ENCODE measurements at regions not wholly inside any gene's neighbourhood (a gene's known extent, or its start where the extent isn't known, plus 50 kb on each side); places are given as distances from the start of the nearest gene placed in this dataset.

DNA sequence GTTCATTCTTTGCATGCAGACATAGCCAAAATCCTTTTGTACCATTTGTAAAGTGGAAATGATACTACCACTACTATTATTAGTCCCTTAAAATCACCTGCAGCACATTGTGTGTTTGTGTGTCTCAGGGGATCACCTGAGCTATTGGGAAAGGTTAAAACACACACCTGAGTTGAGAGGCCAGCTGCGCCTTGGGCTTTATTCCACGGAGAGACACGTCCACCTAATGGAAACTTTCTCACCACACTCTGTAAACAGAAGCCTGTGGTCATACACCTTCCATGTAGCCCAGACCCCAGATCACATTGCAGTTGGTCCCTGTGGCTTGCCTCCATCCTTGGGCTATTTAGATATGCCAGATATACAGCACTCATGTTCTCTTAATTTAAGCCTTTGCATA, 81.8 kb upstream of the SH3BP4 start:
- DNase-seq (ENCODE audit: extremely low spot score): no peak
- ChIA-PET CTCF (no interaction called here), POLR2A (interaction anchor here (0.5 kb wide), 1 partner anchor 322 kb away, joined by 13 read pairs; no protein-coding TSS in a partner anchor)
- TF ChIP-seq, protein P1, sequence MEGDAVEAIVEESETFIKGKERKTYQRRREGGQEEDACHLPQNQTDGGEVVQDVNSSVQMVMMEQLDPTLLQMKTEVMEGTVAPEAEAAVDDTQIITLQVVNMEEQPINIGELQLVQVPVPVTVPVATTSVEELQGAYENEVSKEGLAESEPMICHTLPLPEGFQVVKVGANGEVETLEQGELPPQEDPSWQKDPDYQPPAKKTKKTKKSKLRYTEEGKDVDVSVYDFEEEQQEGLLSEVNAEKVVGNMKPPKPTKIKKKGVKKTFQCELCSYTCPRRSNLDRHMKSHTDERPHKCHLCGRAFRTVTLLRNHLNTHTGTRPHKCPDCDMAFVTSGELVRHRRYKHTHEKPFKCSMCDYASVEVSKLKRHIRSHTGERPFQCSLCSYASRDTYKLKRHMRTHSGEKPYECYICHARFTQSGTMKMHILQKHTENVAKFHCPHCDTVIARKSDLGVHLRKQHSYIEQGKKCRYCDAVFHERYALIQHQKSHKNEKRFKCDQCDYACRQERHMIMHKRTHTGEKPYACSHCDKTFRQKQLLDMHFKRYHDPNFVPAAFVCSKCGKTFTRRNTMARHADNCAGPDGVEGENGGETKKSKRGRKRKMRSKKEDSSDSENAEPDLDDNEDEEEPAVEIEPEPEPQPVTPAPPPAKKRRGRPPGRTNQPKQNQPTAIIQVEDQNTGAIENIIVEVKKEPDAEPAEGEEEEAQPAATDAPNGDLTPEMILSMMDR (IDR thresholded peaks at IDR 0.05; ENCODE audit: control extremely low read depth, extremely low read depth, low read depth, missing control alignments): no peak

DNA sequence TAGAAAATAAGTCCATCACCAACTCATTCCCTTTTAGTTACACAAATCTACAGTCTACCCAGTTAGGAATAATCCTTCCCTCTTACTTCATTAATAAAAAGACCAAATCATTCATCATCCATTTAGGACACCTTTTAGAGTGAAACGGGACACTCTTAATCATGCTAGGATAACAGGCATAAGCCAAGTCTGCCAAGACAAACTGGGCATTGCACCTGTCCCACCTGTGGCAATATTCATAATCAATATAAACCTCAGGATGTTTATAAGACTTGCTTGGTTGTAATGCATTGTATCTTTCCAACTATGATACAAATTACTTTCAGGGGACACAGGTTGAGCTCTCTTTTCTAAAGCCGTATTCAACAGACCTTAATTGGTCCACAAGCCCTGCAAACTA, 82.7 kb upstream of the SH3BP4 start:
- CTCF ChIA-PET: interaction anchor here (1.2 kb wide), 1 partner anchor 11 kb away, joined by 4 read pairs; no protein-coding TSS in a partner anchor
- DNase-seq (ENCODE audit: extremely low spot score): no peak
- TF ChIP-seq, protein P1 (IDR thresholded peaks at IDR 0.05; ENCODE audit: control extremely low read depth, extremely low read depth, low read depth, missing control alignments): no peak
- POLR2A ChIA-PET: no interaction called here

DNA sequence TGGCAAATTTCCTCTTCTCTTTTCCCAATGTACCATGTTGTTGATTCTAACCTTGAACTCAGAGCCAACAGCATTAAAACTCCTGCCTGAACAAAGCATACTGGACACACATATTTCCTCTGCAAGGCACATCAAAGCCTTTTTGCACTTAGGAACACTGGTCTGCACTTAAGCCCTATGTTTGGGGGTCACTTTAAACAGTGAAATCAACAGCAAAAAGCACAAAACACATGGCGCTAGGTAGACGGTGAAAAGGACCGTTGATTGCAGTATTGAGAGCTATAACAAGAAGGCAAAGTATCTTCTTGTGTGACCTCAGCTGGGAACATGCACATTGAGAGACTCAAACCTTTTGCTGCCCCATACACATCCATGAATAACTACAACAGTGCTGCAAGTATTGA, 83.9 kb upstream of the SH3BP4 start:
- ChIA-PET POLR2A (no interaction called here), CTCF (no interaction called here)
- TF ChIP-seq, protein P1 (IDR thresholded peaks at IDR 0.05; ENCODE audit: control extremely low read depth, extremely low read depth, low read depth, missing control alignments): no peak
- DNase-seq (ENCODE audit: extremely low spot score): no peak

DNA sequence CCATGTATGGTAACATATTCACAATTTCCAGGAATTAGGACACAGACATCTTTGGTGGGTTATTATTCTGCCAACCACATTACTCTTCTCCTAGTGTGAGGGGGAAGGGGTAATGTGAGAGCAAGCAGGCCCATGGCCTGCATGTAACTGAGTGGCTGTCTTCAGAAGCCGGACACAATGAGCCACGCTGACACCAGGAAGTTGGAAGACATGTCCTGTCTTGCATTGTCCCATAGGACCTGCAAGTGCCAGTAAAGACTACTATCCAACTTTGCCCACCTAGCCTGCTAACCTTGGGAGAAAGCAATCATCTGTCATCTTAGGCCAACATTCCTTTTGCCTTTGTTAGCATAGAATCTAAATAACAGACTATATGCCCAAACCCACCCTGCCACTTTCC, 86.2 kb upstream of the SH3BP4 start:
- CTCF ChIA-PET: no interaction called here

DNA sequence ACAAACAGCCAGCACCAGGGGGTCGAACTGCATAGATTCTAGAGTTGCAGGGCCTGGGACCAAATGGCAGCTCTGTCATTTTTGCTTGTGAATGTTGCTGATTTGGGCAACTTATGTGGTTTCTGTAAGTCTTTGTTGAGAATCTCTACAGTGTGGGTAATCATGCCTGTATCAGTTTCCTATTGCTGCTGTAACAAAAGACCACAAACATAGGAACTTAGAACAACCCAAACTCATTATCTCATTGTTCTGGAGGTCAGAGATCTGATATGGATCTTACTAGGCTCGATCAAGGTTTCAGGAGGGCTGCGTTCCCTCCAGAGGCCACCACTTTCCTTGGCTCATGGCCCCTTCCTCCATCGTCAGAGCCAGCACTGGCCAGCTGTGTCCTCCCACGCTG, 86.8 kb upstream of the SH3BP4 start:
- TF ChIP-seq, protein P1 (IDR thresholded peaks at IDR 0.05; ENCODE audit: control extremely low read depth, extremely low read depth, low read depth, missing control alignments): no peak
- POLR2A ChIA-PET: no interaction called here
- CTCF ChIA-PET: no interaction called here
- no peak for DNase-seq (ENCODE audit: extremely low spot score)

More for the DNA sequence above, 86.2 kb upstream of the SH3BP4 start:
- no peak for DNase-seq (ENCODE audit: extremely low spot score)
- TF ChIP-seq, protein P1 (IDR thresholded peaks at IDR 0.05; ENCODE audit: control extremely low read depth, extremely low read depth, low read depth, missing control alignments): no peak
- POLR2A ChIA-PET: no interaction called here

DNA sequence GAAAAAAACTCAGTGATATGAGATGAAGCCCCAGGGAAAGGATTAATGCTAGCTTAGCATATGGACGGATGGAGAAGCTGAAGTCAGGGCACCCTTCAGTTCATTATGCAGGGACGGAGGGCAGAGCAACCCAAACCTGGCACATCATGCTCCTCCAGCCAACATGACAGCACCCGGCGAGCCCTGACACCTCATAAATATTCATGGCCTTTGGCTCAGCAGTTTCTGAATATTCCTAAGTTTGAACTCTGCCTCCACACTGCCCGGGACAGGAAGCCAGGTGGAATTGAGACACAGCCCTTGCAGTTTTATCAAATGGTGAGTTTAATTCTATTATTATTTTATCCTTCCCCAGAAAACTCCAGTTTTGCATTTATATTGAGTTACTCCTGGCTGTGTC, 87.3 kb upstream of the SH3BP4 start:
- TF ChIP-seq, protein P1 (IDR thresholded peaks at IDR 0.05; ENCODE audit: control extremely low read depth, extremely low read depth, low read depth, missing control alignments): no peak
- POLR2A ChIA-PET: no interaction called here
- DNase-seq (ENCODE audit: extremely low spot score): no peak
- CTCF ChIA-PET: no interaction called here

Data from GM10248 (cell line).